Omental fat pad (tissue), 3 donors: ENCODE measurements at regions not wholly inside any gene's neighbourhood (a gene's known extent, or its start where the extent isn't known, plus 50 kb on each side); places are given as distances from the start of the nearest gene placed in this dataset.

Experiments used
- ATAC-seq: fragments of 150-250 bp; one replicate; pipeline ENCODE4 v1.9.1; 2016; ENCODE audit warnings: mild to moderate bottlenecking, moderate library complexity; ENCODE audit not compliant: low FRiP score
- DNase-seq: peaks from one replicate; pipeline ENCODE4 v3.0.0-alpha.2; 2019; ENCODE audit warnings: low spot score
- TF ChIP-seq, protein P1 (sequence below), 3 donors: fragments of 450-650 bp; IDR thresholded peaks; one replicate each; pipeline ENCODE4 v1.5.1; 2016 to 2017; ENCODE audit warnings: antibody characterized with exemption in 3 of 3, mild to moderate bottlenecking in 3 of 3, moderate library complexity in 2 of 3

GRCh38 chr7:156464339-156464738, 176.2 kb upstream of the RNF32 start:
- DNase-seq (no peak), ATAC-seq (no peak)
- TF ChIP-seq, protein P1, sequence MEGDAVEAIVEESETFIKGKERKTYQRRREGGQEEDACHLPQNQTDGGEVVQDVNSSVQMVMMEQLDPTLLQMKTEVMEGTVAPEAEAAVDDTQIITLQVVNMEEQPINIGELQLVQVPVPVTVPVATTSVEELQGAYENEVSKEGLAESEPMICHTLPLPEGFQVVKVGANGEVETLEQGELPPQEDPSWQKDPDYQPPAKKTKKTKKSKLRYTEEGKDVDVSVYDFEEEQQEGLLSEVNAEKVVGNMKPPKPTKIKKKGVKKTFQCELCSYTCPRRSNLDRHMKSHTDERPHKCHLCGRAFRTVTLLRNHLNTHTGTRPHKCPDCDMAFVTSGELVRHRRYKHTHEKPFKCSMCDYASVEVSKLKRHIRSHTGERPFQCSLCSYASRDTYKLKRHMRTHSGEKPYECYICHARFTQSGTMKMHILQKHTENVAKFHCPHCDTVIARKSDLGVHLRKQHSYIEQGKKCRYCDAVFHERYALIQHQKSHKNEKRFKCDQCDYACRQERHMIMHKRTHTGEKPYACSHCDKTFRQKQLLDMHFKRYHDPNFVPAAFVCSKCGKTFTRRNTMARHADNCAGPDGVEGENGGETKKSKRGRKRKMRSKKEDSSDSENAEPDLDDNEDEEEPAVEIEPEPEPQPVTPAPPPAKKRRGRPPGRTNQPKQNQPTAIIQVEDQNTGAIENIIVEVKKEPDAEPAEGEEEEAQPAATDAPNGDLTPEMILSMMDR (IDR thresholded peaks at IDR 0.05): no peak

GRCh38 chr7:156463280-156463679, 177.3 kb upstream of the RNF32 start:
- TF ChIP-seq, protein P1 (IDR thresholded peaks at IDR 0.05): no peak

GRCh38 chr7:156461881-156462665, 178.5 kb upstream of the RNF32 start:
- TF ChIP-seq, protein P1 (IDR thresholded peaks at IDR 0.05): no peak
- ATAC-seq (no peak), DNase-seq (no peak)

More at GRCh38 chr7:156463280-156463679, 177.3 kb upstream of the RNF32 start:
- no peak for ATAC-seq
- DNase-seq: no peak

DNA sequence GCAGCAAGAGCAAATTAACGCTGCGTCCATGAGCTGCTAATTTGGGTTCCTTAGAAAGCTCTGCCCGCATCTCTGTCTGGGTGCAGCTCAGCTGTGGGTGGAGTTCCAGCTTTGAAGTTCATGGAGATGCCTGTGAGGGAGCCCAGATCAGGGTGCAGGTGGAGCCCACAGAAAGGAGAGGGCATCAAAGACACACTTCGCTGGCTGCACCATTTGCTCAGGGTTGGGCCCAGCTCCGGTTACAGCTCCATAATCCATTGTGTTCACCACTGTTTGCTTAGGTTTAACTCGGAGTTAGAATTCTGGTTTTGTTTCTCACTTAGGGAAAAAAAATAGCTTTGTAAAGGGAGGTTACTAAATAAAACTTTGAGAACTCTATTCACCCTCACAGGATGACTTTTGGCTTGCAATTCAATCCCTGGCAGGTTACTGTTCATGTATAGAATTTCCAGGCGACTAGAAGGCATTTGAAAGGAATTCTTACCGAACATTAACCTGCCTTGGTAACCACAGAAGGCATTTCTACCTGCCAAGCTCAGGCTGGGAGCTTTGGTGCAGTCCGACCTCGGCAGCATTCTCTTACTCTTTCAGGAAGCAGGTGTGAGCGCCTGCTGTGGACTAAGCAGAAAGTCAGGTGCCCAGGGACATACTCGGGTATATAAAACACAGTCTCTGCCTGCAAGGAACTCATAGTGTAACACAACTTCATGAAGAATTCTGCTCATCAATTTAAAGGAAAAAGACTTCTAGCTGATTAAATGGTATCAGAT, 179.5 kb upstream of the RNF32 start:
- DNase-seq (no peak), ATAC-seq (no peak)
- TF ChIP-seq, protein P1 (IDR thresholded peaks at IDR 0.05): no peak

- DNase-seq (no peak), ATAC-seq (no peak)
- TF ChIP-seq, protein P1 (IDR thresholded peaks at IDR 0.05): no peak
These were observed 181.0 kb upstream of the RNF32 start for GRCh38 chr7:156459582-156459981.

GRCh38 chr7:156459067-156459466, 181.5 kb upstream of the RNF32 start:
- no peak for DNase-seq
- no peak for ATAC-seq
- TF ChIP-seq, protein P1 (IDR thresholded peaks at IDR 0.05): no peak
